Mesothelial cell of epicardium (in vitro differentiated cells): ENCODE measurements at regions not wholly inside any gene's neighbourhood (a gene's known extent, or its start where the extent isn't known, plus 50 kb on each side); places are given as distances from the start of the nearest gene placed in this dataset.

Experiments
- DNase-seq, 2 experiments: peaks; one replicate each; pipeline ENCODE4 v3.0.0; 2021; ENCODE audit warnings: low spot score in 2 of 2; ENCODE audit not compliant: unreplicated experiment in 2 of 2
- H3K27ac Mint-ChIP-seq: 2 replicates; pipeline ENCODE4 v1.8.0; 2021; ENCODE audit warnings: mixed read lengths
- H3K27me3 Mint-ChIP-seq: 2 replicates; pipeline ENCODE4 v1.8.0; 2021; ENCODE audit warnings: low read depth, mixed read lengths
- H3K36me3 Mint-ChIP-seq: 2 replicates; pipeline ENCODE4 v1.8.0; 2021; ENCODE audit warnings: mixed read lengths
- H3K4me1 Mint-ChIP-seq: 2 replicates; pipeline ENCODE4 v1.8.0; 2021; ENCODE audit warnings: mixed read lengths
- H3K4me3 Mint-ChIP-seq: 2 replicates; pipeline ENCODE4 v1.8.0; 2021; ENCODE audit warnings: mild to moderate bottlenecking, moderate library complexity, mixed read lengths
- H3K9me3 Mint-ChIP-seq: 2 replicates; pipeline ENCODE4 v1.8.0; 2021; ENCODE audit warnings: mixed read lengths
- TF ChIP-seq, protein P1 (sequence below): fragments of 200-600 bp; sonication (generic); IDR thresholded peaks from one replicate; pipeline ENCODE4 v1.5.0; 2021; ENCODE audit warnings: antibody characterized with exemption; ENCODE audit not compliant: unreplicated experiment

DNA sequence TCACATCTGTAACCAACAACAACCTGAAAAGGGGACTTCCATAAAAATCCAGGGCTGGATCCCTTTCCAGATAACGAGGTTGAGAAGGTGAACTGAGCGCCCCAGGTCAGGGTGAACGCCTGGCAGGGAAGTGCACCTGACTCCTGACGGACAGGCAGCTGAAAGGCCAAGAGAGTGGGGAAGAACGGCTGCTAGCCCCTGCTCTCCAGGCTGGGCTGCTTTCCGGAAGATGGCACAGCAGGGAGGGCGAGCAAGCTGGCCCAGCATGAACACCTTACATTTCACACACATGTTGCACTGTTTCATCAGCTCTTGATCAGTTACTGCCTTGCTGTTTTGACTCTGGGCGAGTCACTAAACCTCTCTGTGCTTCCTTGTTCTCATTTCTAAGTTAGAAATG is 127.2 kb upstream of the IQSEC1 start:
- no peak for DNase-seq
- Mint-ChIP-seq H3K4me3 (no peak overlapping the region), H3K4me1 (no peaks in the 10 kb centered on the region), H3K27ac (no peak overlapping the region), H3K27me3 (peaks cover 37% of the 10 kb centered on the region), H3K36me3 (no peaks in the 10 kb centered on the region), H3K9me3 (no peaks in the 10 kb centered on the region)
- TF ChIP-seq, protein P1, sequence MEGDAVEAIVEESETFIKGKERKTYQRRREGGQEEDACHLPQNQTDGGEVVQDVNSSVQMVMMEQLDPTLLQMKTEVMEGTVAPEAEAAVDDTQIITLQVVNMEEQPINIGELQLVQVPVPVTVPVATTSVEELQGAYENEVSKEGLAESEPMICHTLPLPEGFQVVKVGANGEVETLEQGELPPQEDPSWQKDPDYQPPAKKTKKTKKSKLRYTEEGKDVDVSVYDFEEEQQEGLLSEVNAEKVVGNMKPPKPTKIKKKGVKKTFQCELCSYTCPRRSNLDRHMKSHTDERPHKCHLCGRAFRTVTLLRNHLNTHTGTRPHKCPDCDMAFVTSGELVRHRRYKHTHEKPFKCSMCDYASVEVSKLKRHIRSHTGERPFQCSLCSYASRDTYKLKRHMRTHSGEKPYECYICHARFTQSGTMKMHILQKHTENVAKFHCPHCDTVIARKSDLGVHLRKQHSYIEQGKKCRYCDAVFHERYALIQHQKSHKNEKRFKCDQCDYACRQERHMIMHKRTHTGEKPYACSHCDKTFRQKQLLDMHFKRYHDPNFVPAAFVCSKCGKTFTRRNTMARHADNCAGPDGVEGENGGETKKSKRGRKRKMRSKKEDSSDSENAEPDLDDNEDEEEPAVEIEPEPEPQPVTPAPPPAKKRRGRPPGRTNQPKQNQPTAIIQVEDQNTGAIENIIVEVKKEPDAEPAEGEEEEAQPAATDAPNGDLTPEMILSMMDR, result no peak

GRCh38 chr3:13199899-13200451 is 126.7 kb upstream of the IQSEC1 start:
- Mint-ChIP-seq H3K27me3 (peaks cover 32% of the 10 kb centered on the region), H3K27ac (no peak overlapping the region), H3K36me3 (no peaks in the 10 kb centered on the region), H3K4me3 (no peak overlapping the region), H3K4me1 (no peaks in the 10 kb centered on the region), H3K9me3 (no peaks in the 10 kb centered on the region)
- no peak for DNase-seq
- TF ChIP-seq, protein P1, result no peak

GRCh38 chr3:13199006-13199776 is 126.0 kb upstream of the IQSEC1 start:
- no peak overlapping the region for H3K4me3 Mint-ChIP-seq
- no peak for DNase-seq
- TF ChIP-seq, protein P1, result no peak

GRCh38 chr3:13198264-13198879 is 125.1 kb upstream of the IQSEC1 start:
- TF ChIP-seq, protein P1, result no peak
- H3K4me1 Mint-ChIP-seq, result no peaks in the 10 kb centered on the region
- no peak for DNase-seq
- peaks cover 28% of the 10 kb centered on the region for H3K27me3 Mint-ChIP-seq
- H3K36me3 Mint-ChIP-seq, result no peaks in the 10 kb centered on the region
- no peak overlapping the region for H3K27ac Mint-ChIP-seq
- H3K9me3 Mint-ChIP-seq, result no peaks in the 10 kb centered on the region
- H3K4me3 Mint-ChIP-seq, result no peak overlapping the region

More at GRCh38 chr3:13199006-13199776, 126.0 kb upstream of the IQSEC1 start:
- H3K27ac Mint-ChIP-seq, result no peak overlapping the region
- H3K27me3 Mint-ChIP-seq, result peaks cover 30% of the 10 kb centered on the region
- H3K4me1 Mint-ChIP-seq, result no peaks in the 10 kb centered on the region
- H3K9me3 Mint-ChIP-seq, result no peaks in the 10 kb centered on the region
- H3K36me3 Mint-ChIP-seq, result no peaks in the 10 kb centered on the region

GRCh38 chr3:13197795-13198194 is 124.6 kb upstream of the IQSEC1 start:
- no peak overlapping the region for H3K27ac Mint-ChIP-seq
- DNase-seq, result no peak
- TF ChIP-seq, protein P1, result no peak
- H3K27me3 Mint-ChIP-seq, result peaks cover 24% of the 10 kb centered on the region
- H3K4me3 Mint-ChIP-seq, result no peak overlapping the region
- no peaks in the 10 kb centered on the region for H3K9me3 Mint-ChIP-seq
- H3K4me1 Mint-ChIP-seq, result no peaks in the 10 kb centered on the region
- no peaks in the 10 kb centered on the region for H3K36me3 Mint-ChIP-seq
